ENCODE measurements at regions not wholly inside any gene's neighbourhood (a gene's known extent, or its start where the extent isn't known, plus 50 kb on each side); places are given as distances from the start of the nearest gene placed in this dataset.

DNA sequence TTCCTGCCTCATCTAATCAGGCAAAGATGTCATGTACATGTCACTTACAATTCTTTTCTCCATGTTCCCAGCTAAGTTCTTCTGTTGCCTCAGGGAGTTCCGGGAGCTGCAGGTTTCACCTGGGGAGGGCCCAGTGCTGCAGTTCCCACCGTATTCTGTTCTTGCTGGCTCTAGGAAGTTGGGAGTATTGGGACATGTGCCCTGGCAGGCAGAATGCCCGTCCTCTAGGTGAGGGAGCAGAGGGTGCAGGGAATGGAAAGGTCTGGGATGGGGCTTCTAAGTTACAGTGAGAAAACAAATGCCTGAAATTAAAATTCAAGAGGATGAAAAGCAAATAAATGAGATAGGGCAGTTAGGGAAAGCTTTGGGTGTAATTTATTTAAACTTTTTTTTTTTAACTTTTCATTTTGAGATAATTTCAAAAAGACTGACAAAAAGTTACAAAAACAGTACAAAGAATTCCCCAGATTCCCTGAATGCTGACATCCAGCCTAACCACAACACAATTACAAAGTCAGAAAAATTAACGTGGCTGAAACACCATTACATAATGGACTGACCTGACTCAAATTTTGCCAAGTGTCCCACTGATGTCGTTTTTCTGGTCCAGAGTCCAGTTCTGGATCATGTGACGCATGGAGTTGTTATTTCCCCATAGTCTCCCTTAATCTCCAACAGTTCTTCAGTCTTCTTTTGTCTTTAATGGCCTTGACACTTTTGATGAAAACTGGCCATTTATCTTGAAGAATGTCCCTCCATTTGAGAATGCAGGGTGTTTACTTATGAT is 187.2 kb upstream of the MYL2 start:
- WGBS: 51% methylated on average over 6 of the region's 6 CpGs
- H3K4me3 ChIP-seq: no peak overlapping the region
- H3K36me3 ChIP-seq: no peaks in the 10 kb centered on the region
- no peaks in the 10 kb centered on the region for H3K9me3 ChIP-seq
- H3K27me3 ChIP-seq: peaks cover 22% of the 10 kb centered on the region
- no peak overlapping the region for H3K27ac ChIP-seq
- peaks cover 1% of the 10 kb centered on the region for H3K4me1 ChIP-seq
- no peak for TF ChIP-seq POLR2A (IDR thresholded peaks at IDR 0.05)
- no peak for TF ChIP-seq POLR2AphosphoS5 (IDR thresholded peaks at IDR 0.05)
- TF ChIP-seq EP300 (IDR thresholded peaks at IDR 0.05): no peak
- TF ChIP-seq, protein P1, sequence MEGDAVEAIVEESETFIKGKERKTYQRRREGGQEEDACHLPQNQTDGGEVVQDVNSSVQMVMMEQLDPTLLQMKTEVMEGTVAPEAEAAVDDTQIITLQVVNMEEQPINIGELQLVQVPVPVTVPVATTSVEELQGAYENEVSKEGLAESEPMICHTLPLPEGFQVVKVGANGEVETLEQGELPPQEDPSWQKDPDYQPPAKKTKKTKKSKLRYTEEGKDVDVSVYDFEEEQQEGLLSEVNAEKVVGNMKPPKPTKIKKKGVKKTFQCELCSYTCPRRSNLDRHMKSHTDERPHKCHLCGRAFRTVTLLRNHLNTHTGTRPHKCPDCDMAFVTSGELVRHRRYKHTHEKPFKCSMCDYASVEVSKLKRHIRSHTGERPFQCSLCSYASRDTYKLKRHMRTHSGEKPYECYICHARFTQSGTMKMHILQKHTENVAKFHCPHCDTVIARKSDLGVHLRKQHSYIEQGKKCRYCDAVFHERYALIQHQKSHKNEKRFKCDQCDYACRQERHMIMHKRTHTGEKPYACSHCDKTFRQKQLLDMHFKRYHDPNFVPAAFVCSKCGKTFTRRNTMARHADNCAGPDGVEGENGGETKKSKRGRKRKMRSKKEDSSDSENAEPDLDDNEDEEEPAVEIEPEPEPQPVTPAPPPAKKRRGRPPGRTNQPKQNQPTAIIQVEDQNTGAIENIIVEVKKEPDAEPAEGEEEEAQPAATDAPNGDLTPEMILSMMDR (IDR thresholded peaks at IDR 0.05): no peak
- DNase-seq (ENCODE audit: low spot score in 2 of 2): no peak

DNA sequence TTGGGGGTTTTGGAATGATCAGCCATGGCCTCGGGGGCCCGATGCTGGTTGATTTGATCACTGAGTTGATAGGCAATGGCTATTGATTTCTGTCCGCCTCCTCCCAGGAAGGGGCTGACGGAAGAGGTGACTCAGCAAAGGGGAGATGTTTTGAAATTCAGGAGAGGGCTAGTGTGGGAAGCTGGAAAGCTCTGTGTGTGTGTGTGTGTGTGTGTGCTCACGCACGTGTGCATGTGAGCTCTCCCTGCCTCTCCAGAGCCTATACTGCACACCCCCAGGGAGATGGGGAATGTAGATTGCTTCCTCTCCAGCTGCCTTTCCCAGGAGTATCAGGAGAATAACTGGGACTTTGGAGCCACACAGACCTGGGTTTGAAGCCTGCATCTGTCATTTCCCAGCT is 184.9 kb upstream of the MYL2 start:
- Histone ChIP-seq H3K36me3 (no peaks in the 10 kb centered on the region), H3K9me3 (no peaks in the 10 kb centered on the region), H3K4me1 (peaks cover 5% of the 10 kb centered on the region), H3K27me3 (peaks cover 30% of the 10 kb centered on the region), H3K4me3 (no peak overlapping the region), H3K27ac (no peak overlapping the region)
- WGBS: 70% methylated on average over 6 of the region's 6 CpGs
- TF ChIP-seq POLR2AphosphoS5 (IDR thresholded peaks at IDR 0.05) (no peak), EP300 (IDR thresholded peaks at IDR 0.05) (no peak)
- DNase-seq (ENCODE audit: low spot score in 2 of 2): no peak

DNA sequence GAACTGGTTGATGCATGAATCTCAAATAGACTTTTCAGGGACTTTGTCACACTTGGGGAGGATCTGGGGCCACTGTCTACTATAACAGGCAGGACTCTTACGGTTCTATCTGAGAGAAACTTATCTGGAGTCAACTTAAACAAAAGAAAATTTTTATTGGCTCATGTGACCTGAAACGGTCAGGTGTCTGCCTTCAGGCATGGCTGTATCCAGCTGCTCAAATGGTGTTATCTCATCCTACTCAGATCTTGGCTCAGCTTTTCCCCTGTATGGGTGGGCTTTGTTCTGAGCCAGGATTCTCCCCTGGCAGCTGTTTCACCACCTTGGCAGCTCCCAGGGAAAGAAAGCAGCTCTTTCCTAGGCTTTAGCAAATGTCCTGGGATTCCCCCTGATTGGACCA is 183.2 kb upstream of the MYL2 start:
- no peaks in the 10 kb centered on the region for H3K9me3 ChIP-seq
- TF ChIP-seq, protein P1 (IDR thresholded peaks at IDR 0.05): no peak
- TF ChIP-seq POLR2AphosphoS5 (IDR thresholded peaks at IDR 0.05): no peak
- no peak for TF ChIP-seq POLR2A (IDR thresholded peaks at IDR 0.05)
- no peak for TF ChIP-seq EP300 (IDR thresholded peaks at IDR 0.05)
- WGBS: 71% methylated on average over 2 of the region's 2 CpGs

DNA sequence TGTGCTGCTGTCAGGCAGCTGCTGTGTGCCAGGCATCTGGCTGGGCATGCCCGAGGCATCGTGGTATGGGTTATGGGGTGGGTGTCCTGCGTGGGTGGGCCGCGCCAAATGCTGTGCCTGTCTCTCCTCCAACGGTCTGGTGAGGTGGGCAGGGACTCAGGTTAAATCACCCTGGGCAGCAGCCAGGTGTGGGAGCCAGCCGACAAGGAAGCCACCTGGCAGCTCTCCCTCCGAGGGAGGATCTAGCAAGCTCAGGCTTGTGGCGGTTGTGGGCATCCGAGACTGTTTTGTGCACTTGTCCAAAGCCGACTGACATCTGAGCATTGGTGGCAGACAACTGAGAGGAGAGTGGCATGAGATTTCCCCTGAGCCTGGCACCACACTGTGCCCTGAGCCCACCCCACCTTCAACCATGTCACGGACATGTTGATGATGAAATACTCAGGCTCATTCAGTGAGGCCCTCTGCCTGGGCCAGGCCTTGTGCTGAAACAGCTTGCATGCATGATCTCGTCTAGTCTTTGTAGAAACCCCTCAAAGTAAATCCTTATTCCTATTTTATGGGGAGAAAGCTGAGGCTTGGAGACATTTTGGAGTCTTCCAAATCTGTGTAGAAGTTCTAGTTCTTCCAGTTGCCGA is 181.8 kb upstream of the MYL2 start:
- no peak overlapping the region for H3K27ac ChIP-seq
- H3K9me3 ChIP-seq: no peaks in the 10 kb centered on the region
- 42% methylated on average over 14 of the region's 14 CpGs for WGBS
- TF ChIP-seq EP300 (IDR thresholded peaks at IDR 0.05) (no peak), POLR2A (IDR thresholded peaks at IDR 0.05) (no peak), POLR2AphosphoS5 (IDR thresholded peaks at IDR 0.05) (no peak)
- TF ChIP-seq, protein P1 (IDR thresholded peaks at IDR 0.05): no peak
- no peaks in the 10 kb centered on the region for H3K36me3 ChIP-seq
- H3K4me1 ChIP-seq: peaks cover 5% of the 10 kb centered on the region
- peaks cover 38% of the 10 kb centered on the region for H3K27me3 ChIP-seq
- no peak overlapping the region for H3K4me3 ChIP-seq
- DNase-seq (ENCODE audit: low spot score in 2 of 2): no peak

More for the DNA sequence above, 183.2 kb upstream of the MYL2 start:
- H3K4me3 ChIP-seq: no peak overlapping the region
- H3K27me3 ChIP-seq: peaks cover 33% of the 10 kb centered on the region
- H3K36me3 ChIP-seq: no peaks in the 10 kb centered on the region
- H3K4me1 ChIP-seq: peaks cover 5% of the 10 kb centered on the region
- DNase-seq (ENCODE audit: low spot score in 2 of 2): no peak
- no peak overlapping the region for H3K27ac ChIP-seq

DNA sequence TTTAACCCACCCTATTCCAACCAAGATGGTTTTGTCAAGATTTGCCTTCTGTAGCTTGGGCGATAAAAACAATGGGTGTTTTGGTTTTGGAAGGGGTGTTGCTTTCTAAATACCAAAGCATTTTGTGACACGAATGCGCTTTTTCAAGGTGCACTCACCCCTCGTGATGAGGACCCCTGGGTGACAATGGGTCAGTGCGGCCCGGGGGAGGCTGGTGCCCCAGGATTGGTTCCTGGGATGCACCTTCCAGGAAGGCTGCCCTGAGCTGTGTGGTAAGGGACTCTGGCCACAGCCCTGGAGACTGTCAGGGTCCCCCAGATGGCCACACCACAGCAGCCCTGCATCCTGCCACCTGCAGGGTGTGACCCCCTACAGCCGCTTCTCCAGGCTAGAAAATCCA is 180.6 kb upstream of the MYL2 start:
- WGBS: 84% methylated on average over 6 of the region's 7 CpGs
- Histone ChIP-seq H3K36me3 (no peaks in the 10 kb centered on the region), H3K27ac (no peak overlapping the region), H3K4me3 (no peak overlapping the region), H3K9me3 (no peaks in the 10 kb centered on the region), H3K4me1 (peaks cover 5% of the 10 kb centered on the region), H3K27me3 (peaks cover 42% of the 10 kb centered on the region)
- no peak for DNase-seq (ENCODE audit: low spot score in 2 of 2)
- TF ChIP-seq EP300 (IDR thresholded peaks at IDR 0.05) (no peak), POLR2A (IDR thresholded peaks at IDR 0.05) (no peak), POLR2AphosphoS5 (IDR thresholded peaks at IDR 0.05) (no peak)
- TF ChIP-seq, protein P1 (IDR thresholded peaks at IDR 0.05): no peak
